Spleen (tissue), 11 donors: ENCODE measurements at regions not wholly inside any gene's neighbourhood (a gene's known extent, or its start where the extent isn't known, plus 50 kb on each side); places are given as distances from the start of the nearest gene placed in this dataset.

ENCODE experiments used
- DNase-seq: peaks from one replicate; pipeline ENCODE4 v3.0.0-alpha.2; 2020
- H3K27ac ChIP-seq, 8 donors: fragments of 200-600 bp; sonication (generic) in 7 of 8; 1 replicate in 4 of 8; 2 replicates in 4 of 8; pipeline versions ENCODE4 v1.5.0 to v1.8.0; 2016 to 2021; ENCODE audit warnings: inconsistent platforms in 4 of 8, mild to moderate bottlenecking in 4 of 8, moderate library complexity in 1 of 8
- H3K27me3 ChIP-seq, 7 donors: fragments of 200-600 bp; sonication (generic) in 6 of 7; replicated peaks in 1 of 7; 1 replicate in 4 of 7; 2 replicates in 3 of 7; pipeline versions ENCODE4 v1.5.0 to v1.8.0; 2016 to 2021; ENCODE audit warnings: inconsistent platforms in 3 of 7, mild to moderate bottlenecking in 1 of 7
- H3K36me3 ChIP-seq, 6 donors: fragments of 200-600 bp; sonication (generic) in 5 of 6; 1 replicate in 4 of 6; 2 replicates in 2 of 6; pipeline versions ENCODE4 v1.5.0 to v1.8.0; 2016 to 2021; ENCODE audit warnings: inconsistent platforms in 2 of 6
- H3K4me1 ChIP-seq, 6 donors: fragments of 200-600 bp; sonication (generic) in 5 of 6; 1 replicate in 3 of 6; 2 replicates in 3 of 6; pipeline versions ENCODE4 v1.5.0 to v1.8.0; 2016 to 2021; ENCODE audit warnings: inconsistent platforms in 3 of 6
- H3K4me3 ChIP-seq, 8 donors: fragments of 200-600 bp; sonication (generic) in 7 of 8; 1 replicate in 4 of 8; 2 replicates in 4 of 8; pipeline versions ENCODE4 v1.5.0 to v1.8.0; 2016 to 2021; ENCODE audit warnings: inconsistent platforms in 4 of 8, mild to moderate bottlenecking in 4 of 8, moderate library complexity in 2 of 8
- H3K9me3 ChIP-seq, 8 donors: fragments of 200-600 bp; sonication (generic) in 7 of 8; 1 replicate in 4 of 8; 2 replicates in 4 of 8; pipeline versions ENCODE4 v1.5.0 to v1.8.0; 2016 to 2021; ENCODE audit warnings: inconsistent platforms in 4 of 8
- POLR2A ChIP-seq, 3 donors: fragments of 450-650 bp; IDR thresholded peaks; one replicate each; pipeline ENCODE4 v1.5.1; 2017; ENCODE audit warnings: antibody characterized with exemption in 3 of 3, mild to moderate bottlenecking in 1 of 3
- POLR2AphosphoS5 ChIP-seq, 3 donors: sonication (generic); formaldehyde crosslinking; IDR thresholded peaks; one replicate each; pipeline ENCODE4 v1.5.1; 2017; ENCODE audit warnings: antibody characterized with exemption in 3 of 3
- whole genome bisulfite sequencing, 5 donors: extraction: QIAGEN DNeasy Blood & Tissue Kit in 3 of 5; methylation state at CpG; one replicate each; pipeline versions ENCODE4 v1.1.5 to v1.1.7; 2013 to 2018; 5-methylcytosine and 5-hydroxymethylcytosine counted together
- intact Hi-C: fragments of 100-400 bp; cut with DNase I; formaldehyde crosslinking; loops from one replicate; pipeline ENCODE4 v1.15.0; 2023; ENCODE audit warnings: low total_unique reads
- TF ChIP-seq, protein P1 (sequence below), 11 experiments: fragments of 200-600 bp in 7 of 11; fragments of 450-650 bp in 4 of 11; sonication (generic) in 4 of 11; IDR thresholded peaks in 8 of 11; conservative IDR thresholded peaks in 3 of 11; 1 replicate in 7 of 11; 2 replicates in 4 of 11; pipeline versions ENCODE4 v1.4.0 to v1.8.0; 2016 to 2021; ENCODE audit warnings: antibody characterized with exemption in 11 of 11, inconsistent platforms in 4 of 11, mild to moderate bottlenecking in 1 of 11
- donor health status: healthy with polysubstance abuse.
- donor health status: DM: no; HTN: no; CAD: no; lungs with moderate emphysema.
- donor health status: DM: no; HTN: no; CAD: no.
- donor health status: Bipolar disorder and iron deficiency.
- donor health status: healthy.
- donor health status: DM: no; HTN: no; CAD: no.
- donor health status: DM: yes; HTN: yes; CAD: no.

DNA sequence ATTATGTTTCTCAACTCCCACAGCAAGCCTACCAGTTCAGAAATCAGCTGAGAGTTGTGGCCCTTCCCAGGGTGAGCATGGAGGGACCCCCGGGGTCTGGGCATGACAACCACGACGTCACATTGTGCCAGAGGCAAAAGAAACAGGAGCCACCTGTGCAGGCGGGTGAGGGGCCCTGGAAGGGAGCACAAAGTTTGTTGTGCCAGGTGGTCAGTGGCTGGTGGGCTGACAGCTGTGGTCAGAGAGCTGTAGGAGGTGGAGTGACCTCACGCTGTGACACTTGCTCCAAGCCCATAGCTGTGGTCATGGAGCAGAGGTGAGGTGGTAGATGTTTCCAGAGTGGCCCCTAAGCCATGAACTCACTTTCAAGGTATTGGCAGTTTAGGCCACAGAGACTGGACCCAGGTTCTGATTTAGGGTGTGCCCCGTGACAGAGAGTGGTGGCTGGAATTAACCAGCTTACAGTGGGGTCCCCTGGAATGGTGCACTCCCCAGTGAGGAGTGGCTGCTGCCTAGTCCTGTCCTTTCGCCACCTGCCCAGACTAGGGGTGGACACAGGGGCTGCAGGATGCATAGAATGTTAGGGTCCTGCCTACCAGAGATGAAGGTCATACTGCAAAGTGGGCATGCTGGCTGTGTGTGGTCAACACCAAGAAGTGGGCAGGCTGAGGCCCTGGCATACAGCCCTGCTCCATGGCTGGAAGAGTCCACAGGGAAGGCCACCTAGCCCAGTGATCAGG lies 136.4 kb downstream of the GLI2 start:
- Histone ChIP-seq H3K4me1 (peaks cover 0 to 15% (median 8%) of the 10 kb centered on the region in 6 donors), H3K27me3 (peaks cover 2 to 38% (median 10%) of the 10 kb centered on the region in 7 donors), H3K4me3 (no peak overlapping the region), H3K9me3 (no peaks in the 10 kb centered on the region), H3K27ac (no peak overlapping the region), H3K36me3 (no peaks in the 10 kb centered on the region)
- intact Hi-C loops = no loop called here
- DNase-seq = peak; percentile 63
- 68 to 92% (median 83%) methylated on average over 7 of the region's 7 CpGs for WGBS, 5 donors
- TF ChIP-seq, protein P1, sequence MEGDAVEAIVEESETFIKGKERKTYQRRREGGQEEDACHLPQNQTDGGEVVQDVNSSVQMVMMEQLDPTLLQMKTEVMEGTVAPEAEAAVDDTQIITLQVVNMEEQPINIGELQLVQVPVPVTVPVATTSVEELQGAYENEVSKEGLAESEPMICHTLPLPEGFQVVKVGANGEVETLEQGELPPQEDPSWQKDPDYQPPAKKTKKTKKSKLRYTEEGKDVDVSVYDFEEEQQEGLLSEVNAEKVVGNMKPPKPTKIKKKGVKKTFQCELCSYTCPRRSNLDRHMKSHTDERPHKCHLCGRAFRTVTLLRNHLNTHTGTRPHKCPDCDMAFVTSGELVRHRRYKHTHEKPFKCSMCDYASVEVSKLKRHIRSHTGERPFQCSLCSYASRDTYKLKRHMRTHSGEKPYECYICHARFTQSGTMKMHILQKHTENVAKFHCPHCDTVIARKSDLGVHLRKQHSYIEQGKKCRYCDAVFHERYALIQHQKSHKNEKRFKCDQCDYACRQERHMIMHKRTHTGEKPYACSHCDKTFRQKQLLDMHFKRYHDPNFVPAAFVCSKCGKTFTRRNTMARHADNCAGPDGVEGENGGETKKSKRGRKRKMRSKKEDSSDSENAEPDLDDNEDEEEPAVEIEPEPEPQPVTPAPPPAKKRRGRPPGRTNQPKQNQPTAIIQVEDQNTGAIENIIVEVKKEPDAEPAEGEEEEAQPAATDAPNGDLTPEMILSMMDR (IDR thresholded peaks at IDR 0.05 in 8 of 11, conservative IDR thresholded peaks at IDR 0.05 in 3 of 11) = no peak
- TF ChIP-seq POLR2AphosphoS5 (IDR thresholded peaks at IDR 0.05) = no peak
- TF ChIP-seq POLR2A (IDR thresholded peaks at IDR 0.05) = no peak

DNA sequence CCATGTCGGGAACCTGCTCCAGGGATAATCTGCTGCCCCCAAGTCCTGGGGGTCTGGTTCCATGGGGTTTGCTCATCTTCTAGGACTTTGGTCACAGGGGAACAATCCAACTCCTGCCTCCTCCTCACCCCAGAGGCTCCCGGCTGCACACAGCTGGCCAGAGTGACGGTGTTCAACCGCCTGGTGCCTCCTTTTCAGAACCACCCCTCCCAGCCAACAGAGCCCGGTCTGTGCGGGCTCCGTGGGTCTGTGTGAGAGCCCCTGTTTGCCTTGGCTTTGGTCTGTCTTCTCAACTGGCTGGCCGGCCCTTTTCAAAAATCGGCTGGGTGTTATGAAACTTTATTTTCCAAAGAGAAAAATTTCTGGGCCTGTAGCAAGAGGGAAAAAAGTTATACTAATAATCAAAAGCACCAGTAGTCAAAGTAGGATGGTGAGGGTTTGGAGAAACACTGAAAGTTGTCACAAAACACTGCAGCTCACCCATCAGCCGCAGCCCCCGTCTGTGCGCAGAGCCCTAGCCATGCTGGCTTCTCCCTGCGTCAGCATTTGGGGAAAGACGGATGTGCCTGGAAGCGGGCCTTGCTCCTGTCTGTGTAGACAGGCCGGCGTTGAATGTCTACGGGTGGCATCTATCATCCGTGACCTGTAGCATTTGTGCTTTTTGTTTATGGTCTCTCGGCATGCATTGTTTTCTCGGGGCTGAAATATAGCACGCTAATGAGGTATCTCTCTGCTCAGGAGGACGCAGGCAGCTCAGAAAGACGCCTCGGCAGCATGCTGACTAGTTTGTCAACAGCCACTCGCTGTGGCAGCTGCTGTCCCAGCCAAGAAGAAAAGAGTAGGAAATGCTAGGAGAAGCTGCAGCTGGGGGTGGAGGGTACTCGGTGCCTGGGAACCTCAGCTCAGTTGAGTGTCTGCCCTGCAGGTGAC lies 138.6 kb downstream of the GLI2 start:
- Histone ChIP-seq H3K9me3 (no peaks in the 10 kb centered on the region), H3K4me1 (peaks cover 0 to 6% (median 0%) of the 10 kb centered on the region in 6 donors), H3K4me3 (no peak overlapping the region), H3K27me3 (peaks cover 0 to 16% (median 0%) of the 10 kb centered on the region in 7 donors), H3K36me3 (no peaks in the 10 kb centered on the region), H3K27ac (no peak overlapping the region)
- TF ChIP-seq, protein P1 (IDR thresholded peaks at IDR 0.05 in 8 of 11, conservative IDR thresholded peaks at IDR 0.05 in 3 of 11) = no peak
- TF ChIP-seq POLR2AphosphoS5 (IDR thresholded peaks at IDR 0.05) (no peak), POLR2A (IDR thresholded peaks at IDR 0.05) (no peak)
- 85 to 87% (median 87%) methylated on average over 26 to 27 of the region's 27 CpGs for WGBS, 5 donors
- DNase-seq = peak; percentile 72
- intact Hi-C loops = no loop called here

GRCh38 chr2:120874888-120875275 lies 139.2 kb downstream of the GLI2 start:
- WGBS, 5 donors = 50 to 87% (median 79%) methylated on average over 1 to 5 of the region's 5 CpGs

More at GRCh38 chr2:120874888-120875275, 139.2 kb downstream of the GLI2 start:
- Histone ChIP-seq H3K9me3 (no peaks in the 10 kb centered on the region), H3K27ac (no peak overlapping the region), H3K27me3 (peaks cover 0 to 11% (median 0%) of the 10 kb centered on the region in 7 donors), H3K4me3 (no peak overlapping the region), H3K4me1 (peaks cover 0 to 6% (median 0%) of the 10 kb centered on the region in 6 donors), H3K36me3 (no peaks in the 10 kb centered on the region)
- DNase-seq = peak; percentile 54
- TF ChIP-seq, protein P1 (IDR thresholded peaks at IDR 0.05 in 8 of 11, conservative IDR thresholded peaks at IDR 0.05 in 3 of 11) = no peak
- TF ChIP-seq POLR2AphosphoS5 (IDR thresholded peaks at IDR 0.05) (no peak), POLR2A (IDR thresholded peaks at IDR 0.05) (no peak)
- intact Hi-C loops = no loop called here
